HG03378 (cell line): ENCODE measurements at regions not wholly inside any gene's neighbourhood (a gene's known extent, or its start where the extent isn't known, plus 50 kb on each side); places are given as distances from the start of the nearest gene placed in this dataset.
A peak's percentile ranks its signal among the peaks of the same experiment; 100 is the strongest.

Experiments used
- ATAC-seq: cut with Tn5 transposase; IDR thresholded peaks from one replicate; pipeline ENCODE4 v1.9.1; 2021; ENCODE audit warnings: mild to moderate bottlenecking, moderate library complexity; ENCODE audit not compliant: unreplicated experiment

GRCh38 chr2:731711-732110 is 54.5 kb upstream of the TMEM18 start:
- ATAC-seq = no peak

GRCh38 chr2:729376-729861 is 52.2 kb upstream of the TMEM18 start:
- no peak for ATAC-seq

- no peak for ATAC-seq
These were observed 51.0 kb upstream of the TMEM18 start for GRCh38 chr2:728165-728564.

GRCh38 chr2:727071-727470 is 49.9 kb upstream of the TMEM18 start:
- ATAC-seq = peak; percentile 88
